ENCODE measurements at regions not wholly inside any gene's neighbourhood (a gene's known extent, or its start where the extent isn't known, plus 50 kb on each side); places are given as distances from the start of the nearest gene placed in this dataset.

DNA sequence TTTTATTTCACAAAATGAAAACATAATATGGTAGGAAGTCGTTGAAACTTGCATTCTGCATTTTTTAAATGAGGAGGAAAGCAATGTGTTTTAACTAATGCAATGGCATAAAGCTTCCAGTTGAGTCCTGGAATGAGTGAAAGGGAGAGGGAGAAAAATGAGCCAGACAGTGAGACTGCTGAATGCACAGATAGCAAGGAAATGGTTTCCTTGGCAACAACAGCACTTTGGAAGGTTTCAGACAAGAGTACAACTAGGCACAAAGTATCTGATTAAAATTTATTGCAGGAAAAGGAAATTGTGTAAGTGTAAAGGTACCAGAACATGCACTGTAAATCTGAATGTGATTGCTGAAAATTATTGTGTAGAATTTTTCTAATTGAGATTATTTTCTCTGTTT, 320.1 kb upstream of the KYNU start:
- TF ChIP-seq SAP30 (IDR thresholded peaks at IDR 0.05; ENCODE audit: insufficient read depth, insufficient replicate concordance, low read length) (no peak), EP300 (IDR thresholded peaks at IDR 0.05; ENCODE audit: borderline replicate concordance in 1 of 2, low read depth in 2 of 2, low read length in 2 of 2) (no peak), YY1 (IDR thresholded peaks at IDR 0.05; ENCODE audit: low read depth, low read length) (no peak), POLR2A (IDR thresholded peaks at IDR 0.05; ENCODE audit: control extremely low read depth in 1 of 2, low read depth in 2 of 2, low read length in 2 of 2) (no peak), TAF1 (IDR thresholded peaks at IDR 0.05; ENCODE audit: low read depth, low read length) (no peak), SRF (IDR thresholded peaks at IDR 0.05; ENCODE audit: low read depth, low read length) (no peak), CREB1 (IDR thresholded peaks at IDR 0.05) (no peak), CEBPB (IDR thresholded peaks at IDR 0.05; ENCODE audit: low read depth, low read length) (no peak), RFX5 (IDR thresholded peaks at IDR 0.05; ENCODE audit: borderline replicate concordance, low read depth, low read length) (no peak), JUND (IDR thresholded peaks at IDR 0.05; ENCODE audit: low read length) (no peak), BCL11A (IDR thresholded peaks at IDR 0.05; ENCODE audit: low read depth in 2 of 2, low read length in 2 of 2) (no peak)
- TF ChIP-seq, protein P1, sequence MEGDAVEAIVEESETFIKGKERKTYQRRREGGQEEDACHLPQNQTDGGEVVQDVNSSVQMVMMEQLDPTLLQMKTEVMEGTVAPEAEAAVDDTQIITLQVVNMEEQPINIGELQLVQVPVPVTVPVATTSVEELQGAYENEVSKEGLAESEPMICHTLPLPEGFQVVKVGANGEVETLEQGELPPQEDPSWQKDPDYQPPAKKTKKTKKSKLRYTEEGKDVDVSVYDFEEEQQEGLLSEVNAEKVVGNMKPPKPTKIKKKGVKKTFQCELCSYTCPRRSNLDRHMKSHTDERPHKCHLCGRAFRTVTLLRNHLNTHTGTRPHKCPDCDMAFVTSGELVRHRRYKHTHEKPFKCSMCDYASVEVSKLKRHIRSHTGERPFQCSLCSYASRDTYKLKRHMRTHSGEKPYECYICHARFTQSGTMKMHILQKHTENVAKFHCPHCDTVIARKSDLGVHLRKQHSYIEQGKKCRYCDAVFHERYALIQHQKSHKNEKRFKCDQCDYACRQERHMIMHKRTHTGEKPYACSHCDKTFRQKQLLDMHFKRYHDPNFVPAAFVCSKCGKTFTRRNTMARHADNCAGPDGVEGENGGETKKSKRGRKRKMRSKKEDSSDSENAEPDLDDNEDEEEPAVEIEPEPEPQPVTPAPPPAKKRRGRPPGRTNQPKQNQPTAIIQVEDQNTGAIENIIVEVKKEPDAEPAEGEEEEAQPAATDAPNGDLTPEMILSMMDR (IDR thresholded peaks at IDR 0.05; ENCODE audit: control extremely low read depth in 1 of 3, insufficient read depth in 1 of 3, low read depth in 1 of 3, low read length in 3 of 3): no peak

Data from H1 (cell line).